DND-41 (cell line): ENCODE measurements at regions not wholly inside any gene's neighbourhood (a gene's known extent, or its start where the extent isn't known, plus 50 kb on each side); places are given as distances from the start of the nearest gene placed in this dataset.
"Not testable (repeated sequence)": the region's sequence is repeated elsewhere in the genome, so short reads cannot be mapped to it uniquely, and the experiment has no call there.

Experiments
- ATAC-seq: fragments of 200-7000 bp; cut with Tn5 transposase; 3 replicates; pipeline ENCODE4 v1.9.1; 2021; ENCODE audit warnings: low read depth; ENCODE audit not compliant: insufficient read depth
- DNase-seq: peaks from one replicate; pipeline ENCODE4 v3.0.0-alpha.2; 2020
- H2AFZ ChIP-seq: 2 replicates; pipeline ENCODE4 v1.6.0; 2012; ENCODE audit warnings: low read depth, low read length
- H3K27ac ChIP-seq: 2 replicates; pipeline ENCODE4 v1.5.1; 2012; ENCODE audit warnings: low read length, inconsistent platforms
- H3K27me3 ChIP-seq: fragments of 200-600 bp; sonication (generic); 2 replicates; pipeline ENCODE4 v1.6.0; 2012; ENCODE audit warnings: low read length, mild to moderate bottlenecking, inconsistent platforms; ENCODE audit not compliant: insufficient read depth, poor library complexity
- H3K36me3 ChIP-seq: 2 replicates; pipeline ENCODE4 v1.5.1; 2012; ENCODE audit warnings: low read length, inconsistent platforms; ENCODE audit not compliant: insufficient read depth
- H3K4me1 ChIP-seq: 2 replicates; pipeline ENCODE4 v1.5.1; 2012; ENCODE audit warnings: mild to moderate bottlenecking, low read length; ENCODE audit not compliant: insufficient read depth
- H3K4me2 ChIP-seq: 2 replicates; pipeline ENCODE4 v1.6.0; 2012; ENCODE audit warnings: mild to moderate bottlenecking, moderate library complexity, low read length, inconsistent platforms; ENCODE audit not compliant: insufficient read depth
- H3K4me3 ChIP-seq, 2 experiments: fragments of 200-600 bp in 1 of 2; shearing (Covaris generic) in 1 of 2; 2 replicates each; pipeline ENCODE4 v1.5.1; 2012 to 2016; ENCODE audit warnings: inconsistent platforms in 2 of 2, low read length in 2 of 2, mild to moderate bottlenecking in 2 of 2, low read depth in 1 of 2, moderate library complexity in 1 of 2
- H3K79me2 ChIP-seq: 2 replicates; pipeline ENCODE4 v1.6.0; 2012; ENCODE audit warnings: low read length, inconsistent platforms; ENCODE audit not compliant: insufficient read depth
- H3K9ac ChIP-seq: 2 replicates; pipeline ENCODE4 v1.6.0; 2012; ENCODE audit warnings: low read depth, mild to moderate bottlenecking, inconsistent platforms, low read length, moderate library complexity
- H3K9me3 ChIP-seq: 2 replicates; pipeline ENCODE4 v1.5.1; 2012; ENCODE audit warnings: low read length, moderate library complexity, mild to moderate bottlenecking, inconsistent platforms; ENCODE audit not compliant: insufficient read depth, severe bottlenecking
- H4K20me1 ChIP-seq: 2 replicates; pipeline ENCODE4 v1.6.0; 2012; ENCODE audit warnings: low read length; ENCODE audit not compliant: insufficient read depth
- CTCF ChIP-seq: IDR thresholded peaks from 2 replicates; pipeline ENCODE4 v1.5.1; 2012; ENCODE audit warnings: borderline replicate concordance, low read length, moderate library complexity, mild to moderate bottlenecking; ENCODE audit not compliant: poor library complexity, severe bottlenecking; ENCODE audit errors: extremely low read depth
- EZH2 ChIP-seq: IDR thresholded peaks from 3 replicates; pipeline ENCODE4 v1.6.1; 2012; ENCODE audit warnings: borderline replicate concordance, low read depth, mild to moderate bottlenecking, moderate library complexity, low read length, inconsistent platforms; ENCODE audit not compliant: severe bottlenecking

GRCh38 chr13:18943273-18943672 lies 238.4 kb downstream of the TUBA3C start:
- Histone ChIP-seq H2AFZ (no peak overlapping the region), H3K36me3 (no peaks in the 10 kb centered on the region), H4K20me1 (no peaks in the 10 kb centered on the region), H3K9me3 (peaks cover 16% of the 10 kb centered on the region), H3K4me2 (no peak overlapping the region), H3K4me3 (no peak overlapping the region), H3K4me1 (no peaks in the 10 kb centered on the region), H3K9ac (no peak overlapping the region), H3K27ac (no peak overlapping the region), H3K79me2 (no peaks in the 10 kb centered on the region), H3K27me3 (no peaks in the 10 kb centered on the region)
- TF ChIP-seq CTCF = no peak
- TF ChIP-seq EZH2 = no peak
- ATAC-seq (no peak), DNase-seq (no peak)

GRCh38 chr13:18936104-18936503 lies 245.5 kb downstream of the TUBA3C start:
- Histone ChIP-seq H3K9ac (no peak overlapping the region), H3K27me3 (no peaks in the 10 kb centered on the region), H3K4me1 (no peaks in the 10 kb centered on the region), H3K4me3 (no peak overlapping the region), H2AFZ (no peak overlapping the region), H3K9me3 (no peaks in the 10 kb centered on the region), H3K36me3 (no peaks in the 10 kb centered on the region), H3K4me2 (no peak overlapping the region), H4K20me1 (no peaks in the 10 kb centered on the region), H3K27ac (no peak overlapping the region), H3K79me2 (no peaks in the 10 kb centered on the region)
- ATAC-seq (no peak), DNase-seq (no peak)
- no peak for TF ChIP-seq EZH2
- no peak for TF ChIP-seq CTCF

GRCh38 chr13:18921063-18921462 lies 260.6 kb downstream of the TUBA3C start:
- Histone ChIP-seq H3K9ac (no peak overlapping the region), H3K4me3 (no peak overlapping the region), H3K4me2 (no peak overlapping the region), H2AFZ (no peak overlapping the region), H4K20me1 (no peaks in the 10 kb centered on the region), H3K9me3 (no peaks in the 10 kb centered on the region), H3K79me2 (no peaks in the 10 kb centered on the region), H3K27me3 (no peaks in the 10 kb centered on the region), H3K27ac (no peak overlapping the region), H3K36me3 (no peaks in the 10 kb centered on the region), H3K4me1 (no peaks in the 10 kb centered on the region)
- TF ChIP-seq EZH2 = no peak
- no peak for TF ChIP-seq CTCF
- DNase-seq = no peak
- ATAC-seq = no peak

GRCh38 chr13:18905096-18905495 lies 276.5 kb downstream of the TUBA3C start:
- H3K9ac ChIP-seq, H3K4me3 ChIP-seq, H3K27me3 ChIP-seq, H3K79me2 ChIP-seq, H3K9me3 ChIP-seq, H3K4me1 ChIP-seq, H3K27ac ChIP-seq, ATAC-seq, H2AFZ ChIP-seq, H3K4me2 ChIP-seq, DNase-seq, H3K36me3 ChIP-seq, H4K20me1 ChIP-seq: not testable (repeated sequence)

GRCh38 chr13:18895411-18895810 lies 286.2 kb downstream of the TUBA3C start:
- not testable (repeated sequence) for ATAC-seq, H3K79me2 ChIP-seq, H3K9ac ChIP-seq, H3K4me3 ChIP-seq, H3K27ac ChIP-seq, H3K4me2 ChIP-seq, H3K27me3 ChIP-seq, H3K4me1 ChIP-seq, H3K36me3 ChIP-seq, DNase-seq, H3K9me3 ChIP-seq, H2AFZ ChIP-seq, H4K20me1 ChIP-seq

GRCh38 chr13:18891242-18891641 lies 290.4 kb downstream of the TUBA3C start:
- not testable (repeated sequence) for H2AFZ ChIP-seq, H3K4me2 ChIP-seq, ATAC-seq, H3K27ac ChIP-seq, H3K79me2 ChIP-seq, H3K27me3 ChIP-seq, H4K20me1 ChIP-seq, H3K9me3 ChIP-seq, H3K4me1 ChIP-seq, DNase-seq, H3K4me3 ChIP-seq, H3K36me3 ChIP-seq, H3K9ac ChIP-seq
